Astrocyte (in vitro differentiated cells and primary cell): ENCODE measurements at regions not wholly inside any gene's neighbourhood (a gene's known extent, or its start where the extent isn't known, plus 50 kb on each side); places are given as distances from the start of the nearest gene placed in this dataset.

Experiments
- DNase-seq: peaks from one replicate; pipeline ENCODE4 v3.0.0-alpha.2; 2010; ENCODE audit warnings: low read depth
- FAIRE-seq: peaks from 2 replicates; lab custom pipeline; 2011; peaks lifted over from hg19 to GRCh38; lab: Jason Lieb, UNC
- H2AFZ ChIP-seq: 2 replicates; pipeline ENCODE4 v1.6.0; 2012; ENCODE audit warnings: low read depth, low read length, inconsistent platforms
- H3K27ac ChIP-seq: 2 replicates; pipeline ENCODE4 v1.5.1; 2011; ENCODE audit warnings: low read depth, low read length, inconsistent platforms
- H3K27me3 ChIP-seq: 2 replicates; pipeline ENCODE4 v1.6.0; 2011; ENCODE audit warnings: low read length, inconsistent platforms; ENCODE audit not compliant: insufficient read depth
- H3K36me3 ChIP-seq: 2 replicates; pipeline ENCODE4 v1.5.1; 2011; ENCODE audit warnings: low read length, inconsistent platforms; ENCODE audit not compliant: insufficient read depth
- H3K4me1 ChIP-seq: 2 replicates; pipeline ENCODE4 v1.5.1; 2011; ENCODE audit warnings: low read length, inconsistent platforms; ENCODE audit not compliant: insufficient read depth
- H3K4me2 ChIP-seq: 2 replicates; pipeline ENCODE4 v1.6.0; 2012; ENCODE audit warnings: low read length, inconsistent platforms
- H3K4me3 ChIP-seq: 2 replicates; pipeline ENCODE4 v1.5.1; 2011; ENCODE audit warnings: low read depth, mild to moderate bottlenecking, low read length, inconsistent platforms; ENCODE audit not compliant: insufficient read depth
- H3K79me2 ChIP-seq: 2 replicates; pipeline ENCODE4 v1.6.0; 2012; ENCODE audit warnings: mild to moderate bottlenecking, low read length, inconsistent platforms; ENCODE audit not compliant: insufficient read depth
- H3K9ac ChIP-seq: 2 replicates; pipeline ENCODE4 v1.6.0; 2012; ENCODE audit warnings: mild to moderate bottlenecking, low read length, inconsistent platforms
- H3K9me3 ChIP-seq: 2 replicates; pipeline ENCODE4 v1.5.1; 2012; ENCODE audit warnings: low read depth, mild to moderate bottlenecking, low read length, inconsistent platforms; ENCODE audit not compliant: insufficient read depth
- H4K20me1 ChIP-seq: 2 replicates; pipeline ENCODE4 v1.6.0; 2012; ENCODE audit warnings: low read length, inconsistent platforms; ENCODE audit not compliant: insufficient read depth
- H3K27ac Mint-ChIP-seq: one replicate; pipeline ENCODE4 v1.8.0; 2021; ENCODE audit warnings: mild to moderate bottlenecking, mixed read lengths; ENCODE audit not compliant: unreplicated experiment
- H3K27me3 Mint-ChIP-seq: one replicate; pipeline ENCODE4 v1.8.0; 2021; ENCODE audit warnings: low read depth, mixed read lengths; ENCODE audit not compliant: unreplicated experiment
- H3K36me3 Mint-ChIP-seq: one replicate; pipeline ENCODE4 v1.8.0; 2021; ENCODE audit warnings: low read depth, mixed read lengths; ENCODE audit not compliant: unreplicated experiment
- H3K4me1 Mint-ChIP-seq: one replicate; pipeline ENCODE4 v1.8.0; 2021; ENCODE audit warnings: low read depth, mixed read lengths; ENCODE audit not compliant: unreplicated experiment
- H3K4me3 Mint-ChIP-seq: one replicate; pipeline ENCODE4 v1.8.0; 2021; ENCODE audit warnings: mild to moderate bottlenecking, moderate library complexity, mixed read lengths; ENCODE audit not compliant: unreplicated experiment
- H3K9me3 Mint-ChIP-seq: one replicate; pipeline ENCODE4 v1.8.0; 2021; ENCODE audit warnings: mild to moderate bottlenecking, mixed read lengths; ENCODE audit not compliant: unreplicated experiment
- EZH2 ChIP-seq: IDR thresholded peaks from 2 replicates; pipeline ENCODE4 v1.6.1; 2012; ENCODE audit warnings: mild to moderate bottlenecking, low read length, inconsistent platforms; ENCODE audit not compliant: insufficient read depth
- TF ChIP-seq, protein P1 (sequence below): IDR thresholded peaks from 2 replicates; pipeline ENCODE4 v1.5.1; 2011; ENCODE audit warnings: low read depth, mild to moderate bottlenecking, inconsistent platforms, low read length, moderate library complexity; ENCODE audit not compliant: insufficient read depth

GRCh38 chr5:117973785-117974184 lies 1014.6 kb downstream of the DTWD2 start:
- TF ChIP-seq, protein P1, sequence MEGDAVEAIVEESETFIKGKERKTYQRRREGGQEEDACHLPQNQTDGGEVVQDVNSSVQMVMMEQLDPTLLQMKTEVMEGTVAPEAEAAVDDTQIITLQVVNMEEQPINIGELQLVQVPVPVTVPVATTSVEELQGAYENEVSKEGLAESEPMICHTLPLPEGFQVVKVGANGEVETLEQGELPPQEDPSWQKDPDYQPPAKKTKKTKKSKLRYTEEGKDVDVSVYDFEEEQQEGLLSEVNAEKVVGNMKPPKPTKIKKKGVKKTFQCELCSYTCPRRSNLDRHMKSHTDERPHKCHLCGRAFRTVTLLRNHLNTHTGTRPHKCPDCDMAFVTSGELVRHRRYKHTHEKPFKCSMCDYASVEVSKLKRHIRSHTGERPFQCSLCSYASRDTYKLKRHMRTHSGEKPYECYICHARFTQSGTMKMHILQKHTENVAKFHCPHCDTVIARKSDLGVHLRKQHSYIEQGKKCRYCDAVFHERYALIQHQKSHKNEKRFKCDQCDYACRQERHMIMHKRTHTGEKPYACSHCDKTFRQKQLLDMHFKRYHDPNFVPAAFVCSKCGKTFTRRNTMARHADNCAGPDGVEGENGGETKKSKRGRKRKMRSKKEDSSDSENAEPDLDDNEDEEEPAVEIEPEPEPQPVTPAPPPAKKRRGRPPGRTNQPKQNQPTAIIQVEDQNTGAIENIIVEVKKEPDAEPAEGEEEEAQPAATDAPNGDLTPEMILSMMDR: no peak
- no peak for TF ChIP-seq EZH2
- no peaks in the 10 kb centered on the region for H3K27me3 ChIP-seq

GRCh38 chr5:117955831-117956230 lies 1032.5 kb downstream of the DTWD2 start:
- no peaks in the 10 kb centered on the region for H3K9me3 Mint-ChIP-seq
- Histone ChIP-seq H3K36me3 (no peaks in the 10 kb centered on the region), H3K4me2 (no peak overlapping the region), H3K79me2 (no peaks in the 10 kb centered on the region), H3K9me3 (no peaks in the 10 kb centered on the region), H3K4me3 (no peak overlapping the region), H3K27me3 (no peaks in the 10 kb centered on the region), H2AFZ (no peak overlapping the region), H3K27ac (no peak overlapping the region), H3K4me1 (no peaks in the 10 kb centered on the region), H4K20me1 (no peaks in the 10 kb centered on the region), H3K9ac (no peak overlapping the region)
- no peak for TF ChIP-seq EZH2
- TF ChIP-seq, protein P1: no peak
- no peak overlapping the region for H3K27ac Mint-ChIP-seq
- FAIRE-seq (no peak), DNase-seq (no peak)
- no peaks in the 10 kb centered on the region for H3K27me3 Mint-ChIP-seq
- no peaks in the 10 kb centered on the region for H3K4me1 Mint-ChIP-seq
- no peaks in the 10 kb centered on the region for H3K36me3 Mint-ChIP-seq
- H3K4me3 Mint-ChIP-seq: no peak overlapping the region

More at GRCh38 chr5:117973785-117974184, 1014.6 kb downstream of the DTWD2 start:
- Histone ChIP-seq H3K27ac (no peak overlapping the region), H4K20me1 (no peaks in the 10 kb centered on the region), H3K4me2 (no peak overlapping the region), H3K36me3 (no peaks in the 10 kb centered on the region), H3K4me1 (no peaks in the 10 kb centered on the region), H3K4me3 (no peak overlapping the region), H3K79me2 (no peaks in the 10 kb centered on the region), H3K9me3 (no peaks in the 10 kb centered on the region), H3K9ac (no peak overlapping the region), H2AFZ (no peak overlapping the region)
- no peak for DNase-seq
- no peaks in the 10 kb centered on the region for H3K9me3 Mint-ChIP-seq
- FAIRE-seq: no peak
- H3K27me3 Mint-ChIP-seq: no peaks in the 10 kb centered on the region
- H3K4me3 Mint-ChIP-seq: no peak overlapping the region
- H3K36me3 Mint-ChIP-seq: no peaks in the 10 kb centered on the region
- H3K27ac Mint-ChIP-seq: no peak overlapping the region
- no peaks in the 10 kb centered on the region for H3K4me1 Mint-ChIP-seq

DNA sequence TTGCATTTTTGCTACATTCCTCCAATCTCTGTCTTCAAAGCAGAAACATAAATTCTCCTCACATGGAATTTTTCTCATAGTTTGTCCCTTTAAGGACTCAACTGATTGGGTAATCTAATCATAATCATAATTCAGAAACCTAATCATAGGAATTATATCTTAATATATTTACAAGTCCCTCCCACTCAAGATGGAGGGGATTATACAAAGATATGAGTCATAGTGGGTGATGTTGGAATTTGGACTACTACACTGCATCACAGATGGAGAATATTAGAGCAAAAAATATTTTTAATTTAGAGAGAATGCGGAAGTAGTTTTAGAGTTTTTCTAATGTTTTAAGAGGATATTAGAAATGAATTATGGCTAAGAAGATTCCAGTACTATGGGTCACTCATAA lies 1034.0 kb downstream of the DTWD2 start:
- TF ChIP-seq, protein P1: no peak
- TF ChIP-seq EZH2: no peak
- Histone ChIP-seq H3K36me3 (no peaks in the 10 kb centered on the region), H3K4me1 (no peaks in the 10 kb centered on the region), H3K9me3 (no peaks in the 10 kb centered on the region), H4K20me1 (no peaks in the 10 kb centered on the region), H3K79me2 (no peaks in the 10 kb centered on the region), H3K27ac (no peak overlapping the region), H3K4me3 (no peak overlapping the region), H3K4me2 (no peak overlapping the region), H2AFZ (no peak overlapping the region), H3K9ac (no peak overlapping the region), H3K27me3 (no peaks in the 10 kb centered on the region)
- Mint-ChIP-seq H3K4me3 (no peak overlapping the region), H3K27me3 (no peaks in the 10 kb centered on the region), H3K9me3 (no peaks in the 10 kb centered on the region), H3K27ac (no peak overlapping the region), H3K36me3 (no peaks in the 10 kb centered on the region), H3K4me1 (no peaks in the 10 kb centered on the region)
- no peak for FAIRE-seq
- no peak for DNase-seq
